GM12872 (cell line): ENCODE measurements at regions not wholly inside any gene's neighbourhood (a gene's known extent, or its start where the extent isn't known, plus 50 kb on each side); places are given as distances from the start of the nearest gene placed in this dataset.

ENCODE experiments used
- CTCF ChIP-seq: IDR thresholded peaks from 3 replicates; pipeline ENCODE4 v1.5.1; 2011; ENCODE audit warnings: low read depth, mild to moderate bottlenecking, low read length, moderate library complexity; ENCODE audit not compliant: insufficient read depth

GRCh38 chr11:42812361-42812760 lies 499.4 kb upstream of the API5 start:
- TF ChIP-seq CTCF = no peak

- no peak for TF ChIP-seq CTCF
These were observed 498.8 kb upstream of the API5 start for GRCh38 chr11:42812960-42813359.

- no peak for TF ChIP-seq CTCF
These were observed 495.3 kb upstream of the API5 start for GRCh38 chr11:42816471-42816870.

- no peak for TF ChIP-seq CTCF
These were observed 492.7 kb upstream of the API5 start for GRCh38 chr11:42819126-42819525.

- TF ChIP-seq CTCF = no peak
These were observed 488.2 kb upstream of the API5 start for GRCh38 chr11:42823546-42823945.

- TF ChIP-seq CTCF = no peak
These were observed 487.7 kb upstream of the API5 start for GRCh38 chr11:42824067-42824466.

GRCh38 chr11:42825598-42825997 lies 486.2 kb upstream of the API5 start:
- no peak for TF ChIP-seq CTCF

- TF ChIP-seq CTCF = no peak
These were observed 484.0 kb upstream of the API5 start for GRCh38 chr11:42827845-42828244.
